ENCODE measurements at regions not wholly inside any gene's neighbourhood (a gene's known extent, or its start where the extent isn't known, plus 50 kb on each side); places are given as distances from the start of the nearest gene placed in this dataset.
A peak's percentile ranks its signal among the peaks of the same experiment; 100 is the strongest.
"Not testable (repeated sequence)": the region's sequence is repeated elsewhere in the genome, so short reads cannot be mapped to it uniquely, and the experiment has no call there.

DNA sequence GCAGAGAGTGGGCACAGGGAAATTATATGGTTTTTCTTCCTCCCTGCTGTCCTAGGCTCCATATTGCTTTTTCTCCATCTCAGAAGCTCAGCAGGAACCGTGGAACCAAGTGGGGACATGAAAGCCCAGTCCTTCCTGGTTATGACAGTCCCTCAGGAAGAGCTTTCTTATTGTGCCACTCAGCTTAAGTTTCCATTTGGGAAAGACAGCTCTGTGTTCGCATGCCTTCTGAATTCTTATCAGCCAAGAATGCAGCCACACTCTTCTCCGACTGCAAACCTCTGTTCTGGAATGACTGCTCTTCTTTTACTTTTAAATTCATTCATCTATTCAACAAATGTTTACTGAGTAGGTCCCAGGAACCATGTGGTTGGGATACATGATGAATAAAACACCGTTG lies 58.0 kb upstream of the PPARGC1A start:
- DNase-seq (ENCODE audit: low read depth): no peak

DNA sequence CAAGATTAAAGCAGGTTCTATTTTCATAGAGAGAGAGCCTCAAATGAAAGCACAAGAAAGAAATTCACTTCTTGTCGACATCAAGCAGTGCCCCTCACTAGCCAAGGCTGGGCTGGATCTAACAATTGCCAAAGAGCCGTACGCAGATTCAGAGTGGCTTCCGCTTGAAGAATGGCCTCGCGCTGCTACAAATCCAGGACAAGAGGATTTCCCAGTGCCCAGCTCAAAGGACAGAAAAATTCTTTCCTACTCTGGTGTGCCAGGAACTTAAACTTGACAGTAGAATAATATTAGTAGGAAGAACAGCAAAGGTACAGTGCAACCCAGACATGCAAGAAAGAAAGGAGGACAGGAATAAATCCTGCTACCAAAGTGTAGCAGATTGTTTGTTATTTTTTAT lies 56.5 kb upstream of the PPARGC1A start:
- DNase-seq (ENCODE audit: low read depth): no peak

DNA sequence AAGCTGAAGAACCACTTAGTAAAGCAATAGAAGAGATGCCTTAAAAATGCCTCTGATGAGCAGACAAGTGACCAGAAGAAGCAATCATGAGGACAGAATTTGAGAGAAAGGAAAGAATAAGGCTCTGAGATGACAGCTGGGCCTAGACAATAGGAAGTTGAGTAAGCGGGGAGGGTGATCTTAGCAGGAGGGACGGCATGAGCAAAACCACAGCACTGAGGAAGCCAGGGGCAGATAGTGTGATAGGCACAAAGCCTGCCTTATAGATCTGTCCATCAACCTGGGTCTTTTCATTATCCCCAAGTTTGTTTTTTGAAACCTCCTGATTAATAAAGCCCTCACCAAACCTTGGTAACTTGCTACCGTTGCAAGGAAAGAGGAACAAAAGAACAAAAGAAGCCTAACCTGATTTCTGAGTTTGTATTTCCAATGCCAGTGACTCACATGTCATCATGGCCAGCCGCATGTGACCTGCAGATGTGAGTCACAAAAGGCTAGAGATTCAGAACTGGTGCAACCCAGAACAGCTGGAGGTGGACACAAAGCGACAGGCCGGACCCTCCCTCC lies 55.7 kb upstream of the PPARGC1A start:
- peak; percentile 19 for DNase-seq (ENCODE audit: low read depth)

GRCh38 chr4:23944556-23944955 lies 54.7 kb upstream of the PPARGC1A start:
- not testable (repeated sequence) for DNase-seq (ENCODE audit: low read depth)

DNA sequence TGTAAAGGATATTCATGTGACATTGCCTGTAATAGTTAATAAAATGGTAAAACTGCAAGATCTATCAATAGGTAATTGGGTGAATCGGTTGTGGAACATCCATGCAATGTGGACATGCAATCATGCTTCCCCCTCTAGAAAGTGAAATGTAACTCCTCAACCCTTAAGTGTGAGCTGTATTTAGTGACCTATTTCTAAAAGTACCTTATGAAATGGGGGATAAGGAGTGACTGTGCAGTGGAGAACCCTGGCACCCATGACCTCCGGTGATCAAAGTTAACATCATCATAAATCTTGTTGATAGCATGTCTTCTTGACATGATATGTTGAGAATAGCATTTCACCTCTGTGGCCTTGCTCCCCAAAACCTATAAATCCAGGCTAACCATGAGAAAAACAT lies 53.6 kb upstream of the PPARGC1A start:
- no peak for DNase-seq (ENCODE audit: low read depth)

DNA sequence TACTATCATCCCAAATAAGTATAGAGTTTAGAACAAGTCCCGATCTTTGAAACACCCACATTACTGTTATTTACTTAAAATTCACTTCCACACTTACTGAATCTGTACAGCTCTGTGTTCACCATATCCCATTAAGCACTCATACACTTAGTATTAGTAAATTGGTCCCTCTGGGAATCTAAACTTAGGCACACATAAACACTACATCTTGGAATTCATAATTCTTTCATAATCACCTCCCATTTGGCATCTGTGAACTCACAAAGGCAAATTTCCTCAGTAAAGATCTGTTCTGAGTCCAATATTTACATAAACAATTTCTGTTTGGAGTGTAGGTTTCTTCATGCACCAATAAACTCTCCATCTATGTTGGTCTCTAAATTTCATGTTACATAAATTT lies 52.6 kb upstream of the PPARGC1A start:
- no peak for DNase-seq (ENCODE audit: low read depth)
